Tibial nerve (tissue), 4 donors: ENCODE measurements at regions not wholly inside any gene's neighbourhood (a gene's known extent, or its start where the extent isn't known, plus 50 kb on each side); places are given as distances from the start of the nearest gene placed in this dataset.

ENCODE experiments used
- EP300 ChIP-seq, 2 donors: sonication (generic); formaldehyde crosslinking; IDR thresholded peaks; one replicate each; pipeline ENCODE4 v1.6.1; 2017; ENCODE audit warnings: antibody characterized with exemption in 2 of 2, mild to moderate bottlenecking in 1 of 2
- POLR2A ChIP-seq, 2 donors: fragments of 450-650 bp; IDR thresholded peaks; one replicate each; pipeline ENCODE4 v1.6.1; 2017; ENCODE audit warnings: antibody characterized with exemption in 2 of 2, mild to moderate bottlenecking in 2 of 2, moderate library complexity in 2 of 2
- TF ChIP-seq, protein P1 (sequence below), 5 experiments: fragments of 200-600 bp in 3 of 5; fragments of 450-650 bp in 2 of 5; sonication (generic) in 3 of 5; IDR thresholded peaks; one replicate each; pipeline ENCODE4 v1.5.1; 2016 to 2019; ENCODE audit warnings: antibody characterized with exemption in 5 of 5, mild to moderate bottlenecking in 3 of 5, moderate library complexity in 2 of 5

- TF ChIP-seq, protein P1, sequence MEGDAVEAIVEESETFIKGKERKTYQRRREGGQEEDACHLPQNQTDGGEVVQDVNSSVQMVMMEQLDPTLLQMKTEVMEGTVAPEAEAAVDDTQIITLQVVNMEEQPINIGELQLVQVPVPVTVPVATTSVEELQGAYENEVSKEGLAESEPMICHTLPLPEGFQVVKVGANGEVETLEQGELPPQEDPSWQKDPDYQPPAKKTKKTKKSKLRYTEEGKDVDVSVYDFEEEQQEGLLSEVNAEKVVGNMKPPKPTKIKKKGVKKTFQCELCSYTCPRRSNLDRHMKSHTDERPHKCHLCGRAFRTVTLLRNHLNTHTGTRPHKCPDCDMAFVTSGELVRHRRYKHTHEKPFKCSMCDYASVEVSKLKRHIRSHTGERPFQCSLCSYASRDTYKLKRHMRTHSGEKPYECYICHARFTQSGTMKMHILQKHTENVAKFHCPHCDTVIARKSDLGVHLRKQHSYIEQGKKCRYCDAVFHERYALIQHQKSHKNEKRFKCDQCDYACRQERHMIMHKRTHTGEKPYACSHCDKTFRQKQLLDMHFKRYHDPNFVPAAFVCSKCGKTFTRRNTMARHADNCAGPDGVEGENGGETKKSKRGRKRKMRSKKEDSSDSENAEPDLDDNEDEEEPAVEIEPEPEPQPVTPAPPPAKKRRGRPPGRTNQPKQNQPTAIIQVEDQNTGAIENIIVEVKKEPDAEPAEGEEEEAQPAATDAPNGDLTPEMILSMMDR (IDR thresholded peaks at IDR 0.05) = no peak
- TF ChIP-seq EP300 (IDR thresholded peaks at IDR 0.05) = no peak
- TF ChIP-seq POLR2A (IDR thresholded peaks at IDR 0.05) = no peak
These were observed 71.6 kb upstream of the KLF6 start for GRCh38 chr10:3856593-3856992.
